ENCODE measurements at regions not wholly inside any gene's neighbourhood (a gene's known extent, or its start where the extent isn't known, plus 50 kb on each side); places are given as distances from the start of the nearest gene placed in this dataset.

DNA sequence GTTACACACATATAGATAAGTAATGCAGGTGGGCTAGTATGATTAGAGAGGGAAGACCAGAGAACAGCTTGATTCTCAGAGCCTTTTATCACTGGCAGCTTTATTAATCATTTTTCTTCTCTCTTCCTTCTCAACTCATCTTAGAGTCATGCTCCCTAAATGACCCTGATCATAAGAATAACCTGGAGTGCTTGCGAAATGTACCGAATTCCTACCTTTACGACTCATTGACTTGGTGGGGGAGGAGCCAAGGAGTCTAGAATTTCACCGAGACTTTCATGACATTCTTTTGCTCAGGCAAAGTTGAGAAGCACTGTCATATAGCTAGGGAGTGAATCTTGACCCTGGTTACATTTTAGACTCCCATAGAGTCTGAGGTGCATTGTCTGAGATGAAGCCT is 298.9 kb upstream of the PUDP start:
- DNase-seq, result no peak
- H3K4me1 Mint-ChIP-seq (ENCODE audit: low read depth), result no peaks in the 10 kb centered on the region
- no peak overlapping the region for H3K4me3 Mint-ChIP-seq
- H3K36me3 Mint-ChIP-seq (ENCODE audit: low read depth), result no peaks in the 10 kb centered on the region
- TF ChIP-seq, protein P1, sequence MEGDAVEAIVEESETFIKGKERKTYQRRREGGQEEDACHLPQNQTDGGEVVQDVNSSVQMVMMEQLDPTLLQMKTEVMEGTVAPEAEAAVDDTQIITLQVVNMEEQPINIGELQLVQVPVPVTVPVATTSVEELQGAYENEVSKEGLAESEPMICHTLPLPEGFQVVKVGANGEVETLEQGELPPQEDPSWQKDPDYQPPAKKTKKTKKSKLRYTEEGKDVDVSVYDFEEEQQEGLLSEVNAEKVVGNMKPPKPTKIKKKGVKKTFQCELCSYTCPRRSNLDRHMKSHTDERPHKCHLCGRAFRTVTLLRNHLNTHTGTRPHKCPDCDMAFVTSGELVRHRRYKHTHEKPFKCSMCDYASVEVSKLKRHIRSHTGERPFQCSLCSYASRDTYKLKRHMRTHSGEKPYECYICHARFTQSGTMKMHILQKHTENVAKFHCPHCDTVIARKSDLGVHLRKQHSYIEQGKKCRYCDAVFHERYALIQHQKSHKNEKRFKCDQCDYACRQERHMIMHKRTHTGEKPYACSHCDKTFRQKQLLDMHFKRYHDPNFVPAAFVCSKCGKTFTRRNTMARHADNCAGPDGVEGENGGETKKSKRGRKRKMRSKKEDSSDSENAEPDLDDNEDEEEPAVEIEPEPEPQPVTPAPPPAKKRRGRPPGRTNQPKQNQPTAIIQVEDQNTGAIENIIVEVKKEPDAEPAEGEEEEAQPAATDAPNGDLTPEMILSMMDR (IDR thresholded peaks at IDR 0.05), result no peak
- no peak overlapping the region for H3K27ac Mint-ChIP-seq
- H3K27me3 Mint-ChIP-seq, result no peaks in the 10 kb centered on the region
- intact Hi-C loops (cut with micrococcal nuclease), result no loop called here
- ChIA-PET CTCF (no interaction called here), POLR2A (no interaction called here)
- no peak for ATAC-seq
- no peaks in the 10 kb centered on the region for H3K9me3 Mint-ChIP-seq

DNA sequence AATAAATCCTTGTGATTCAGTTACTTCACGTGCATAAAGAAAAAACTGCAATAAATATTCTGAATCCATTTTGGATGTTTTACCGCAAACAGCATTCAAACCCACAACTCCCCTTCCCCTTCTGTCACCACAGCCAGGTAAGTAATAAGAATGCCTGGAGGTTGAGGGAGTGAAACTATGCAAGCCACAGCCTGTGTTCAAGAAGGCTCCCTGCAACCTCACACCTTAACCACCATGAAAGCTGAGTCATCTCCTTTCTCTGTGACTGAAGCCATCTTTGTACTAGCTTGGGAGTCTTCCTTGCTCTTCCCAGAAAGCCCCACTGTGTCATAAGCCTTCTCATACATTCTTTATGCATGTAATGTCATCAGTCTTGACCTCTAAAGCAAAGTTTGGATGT is 297.0 kb upstream of the PUDP start:
- no peaks in the 10 kb centered on the region for H3K36me3 Mint-ChIP-seq (ENCODE audit: low read depth)
- H3K4me3 Mint-ChIP-seq, result no peak overlapping the region
- no peaks in the 10 kb centered on the region for H3K27me3 Mint-ChIP-seq
- TF ChIP-seq, protein P1 (IDR thresholded peaks at IDR 0.05), result no peak
- ChIA-PET POLR2A (no interaction called here), CTCF (no interaction called here)
- H3K9me3 Mint-ChIP-seq, result no peaks in the 10 kb centered on the region
- ATAC-seq, result peak; percentile 53
- no peak overlapping the region for H3K27ac Mint-ChIP-seq
- DNase-seq, result peak; percentile 5
- intact Hi-C loops (cut with micrococcal nuclease), result no loop called here
- no peaks in the 10 kb centered on the region for H3K4me1 Mint-ChIP-seq (ENCODE audit: low read depth)

DNA sequence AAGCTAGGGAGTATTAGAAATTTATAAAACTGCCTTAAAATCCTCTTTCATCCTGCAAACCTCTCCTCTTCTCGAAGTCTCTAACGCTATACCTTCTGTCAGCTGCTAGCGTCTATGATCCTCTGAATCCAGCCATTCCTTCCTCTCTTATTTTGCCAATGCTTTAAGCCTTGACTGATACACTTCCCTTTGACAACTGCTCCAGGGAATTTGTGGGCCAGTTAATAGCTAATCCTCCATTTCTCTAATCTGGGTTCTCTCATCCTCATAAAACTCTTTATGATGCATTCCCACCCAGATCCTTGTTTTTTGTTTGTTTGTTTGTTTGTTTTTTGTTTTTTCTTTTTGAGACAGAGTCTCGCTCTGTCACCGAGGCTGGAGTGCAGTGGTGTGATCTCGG is 293.6 kb upstream of the PUDP start:
- intact Hi-C loops (cut with micrococcal nuclease), result no loop called here
- Mint-ChIP-seq H3K27ac (no peak overlapping the region), H3K27me3 (no peaks in the 10 kb centered on the region), H3K4me1 (ENCODE audit: low read depth) (no peaks in the 10 kb centered on the region), H3K9me3 (no peaks in the 10 kb centered on the region), H3K36me3 (ENCODE audit: low read depth) (no peaks in the 10 kb centered on the region), H3K4me3 (no peak overlapping the region)
- TF ChIP-seq, protein P1 (IDR thresholded peaks at IDR 0.05), result no peak
- ChIA-PET CTCF (no interaction called here), POLR2A (no interaction called here)
- no peak for ATAC-seq
- DNase-seq, result no peak

DNA sequence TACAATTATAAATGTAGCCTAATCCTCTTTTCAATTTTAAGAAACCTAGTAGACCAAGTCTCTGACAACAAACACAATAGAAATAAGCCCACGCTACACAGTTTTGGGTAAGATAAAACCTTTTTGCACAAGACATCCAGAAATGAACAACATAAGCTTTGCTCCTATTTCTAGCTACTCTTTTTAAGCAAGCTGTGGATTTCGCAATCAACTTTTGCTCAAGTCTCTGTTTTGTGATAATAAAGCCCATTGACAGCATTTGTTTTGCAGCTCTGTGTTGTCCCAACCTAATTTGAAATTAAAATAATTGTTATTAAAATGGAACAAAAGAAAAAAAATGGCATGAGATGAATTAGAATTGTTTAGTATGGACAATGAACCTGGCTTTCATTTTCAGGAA is 287.9 kb upstream of the PUDP start:
- CTCF ChIA-PET, result no interaction called here
- DNase-seq (no peak), ATAC-seq (no peak)
- Mint-ChIP-seq H3K4me3 (no peak overlapping the region), H3K36me3 (ENCODE audit: low read depth) (no peaks in the 10 kb centered on the region), H3K27me3 (no peaks in the 10 kb centered on the region), H3K4me1 (ENCODE audit: low read depth) (no peaks in the 10 kb centered on the region), H3K9me3 (no peaks in the 10 kb centered on the region), H3K27ac (no peak overlapping the region)
- TF ChIP-seq, protein P1 (IDR thresholded peaks at IDR 0.05), result no peak
- intact Hi-C loops (cut with micrococcal nuclease), result no loop called here
- POLR2A ChIA-PET, result no interaction called here

DNA sequence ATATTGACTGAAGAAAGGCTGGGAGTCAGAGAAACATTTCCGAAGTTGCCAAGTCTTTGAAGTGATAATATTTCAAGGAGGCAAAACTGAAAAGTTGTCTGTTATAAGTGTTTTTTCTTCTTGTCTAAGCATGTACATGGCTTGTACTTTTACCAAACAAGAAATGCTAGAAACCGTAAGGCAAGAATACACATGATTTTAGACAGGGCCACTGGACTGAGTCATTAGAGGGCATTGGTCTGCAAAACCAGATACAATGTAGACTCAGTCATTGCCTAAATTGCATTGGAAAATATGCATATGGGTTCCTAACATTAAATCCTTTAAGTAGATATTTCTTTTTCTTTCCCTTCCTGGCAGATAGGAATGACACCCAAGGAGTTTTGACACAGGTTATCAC is 284.9 kb upstream of the PUDP start:
- ChIA-PET CTCF (no interaction called here), POLR2A (no interaction called here)
- H3K4me3 Mint-ChIP-seq, result no peak overlapping the region
- ATAC-seq, result no peak
- intact Hi-C loops (cut with micrococcal nuclease), result no loop called here
- TF ChIP-seq, protein P1 (IDR thresholded peaks at IDR 0.05), result no peak
- no peaks in the 10 kb centered on the region for H3K36me3 Mint-ChIP-seq (ENCODE audit: low read depth)
- no peaks in the 10 kb centered on the region for H3K27me3 Mint-ChIP-seq
- DNase-seq, result no peak
- H3K27ac Mint-ChIP-seq, result no peak overlapping the region
- H3K4me1 Mint-ChIP-seq (ENCODE audit: low read depth), result no peaks in the 10 kb centered on the region
- H3K9me3 Mint-ChIP-seq, result peaks cover 2% of the 10 kb centered on the region

Data from activated CD8-positive, alpha-beta T cell treated with anti-CD3 and anti-CD28 coated beads for 36 hours (primary cell).